GM23338 (cell line): ENCODE measurements at regions not wholly inside any gene's neighbourhood (a gene's known extent, or its start where the extent isn't known, plus 50 kb on each side); places are given as distances from the start of the nearest gene placed in this dataset.

Experiments used
- ATAC-seq: fragments of 200-7000 bp; cut with Tn5 transposase; 3 replicates; pipeline ENCODE4 v1.9.1; 2020
- DNase-seq: peaks from one replicate; pipeline ENCODE4 v3.0.0-alpha.2; 2015; ENCODE audit warnings: low spot score
- H2AFZ ChIP-seq: fragments of 200-600 bp; sonication (generic); 2 replicates; pipeline ENCODE4 v1.8.0; 2016; ENCODE audit warnings: antibody characterized with exemption, mild to moderate bottlenecking, moderate library complexity
- H3F3A ChIP-seq: fragments of 200-600 bp; sonication (generic); replicated peaks from 2 replicates; pipeline ENCODE4 v1.8.0; 2017; ENCODE audit warnings: antibody characterized with exemption, mixed run types, low read depth
- H3K27ac ChIP-seq: fragments of 200-600 bp; sonication (generic); 2 replicates; pipeline ENCODE4 v1.6.1; 2016; ENCODE audit warnings: low read depth
- H3K27me3 ChIP-seq: fragments of 200-600 bp; sonication (generic); 2 replicates; pipeline ENCODE4 v1.8.0; 2016; ENCODE audit warnings: mild to moderate bottlenecking, mixed run types, moderate library complexity; ENCODE audit not compliant: insufficient read depth
- H3K36me3 ChIP-seq: fragments of 200-600 bp; sonication (generic); 2 replicates; pipeline ENCODE4 v1.8.0; 2016; ENCODE audit warnings: mild to moderate bottlenecking; ENCODE audit not compliant: insufficient read depth
- H3K4me1 ChIP-seq: fragments of 200-600 bp; sonication (generic); 2 replicates; pipeline ENCODE4 v1.8.0; 2016; ENCODE audit warnings: mild to moderate bottlenecking, moderate library complexity; ENCODE audit not compliant: insufficient read depth
- H3K4me2 ChIP-seq: fragments of 200-600 bp; sonication (generic); 2 replicates; pipeline ENCODE4 v1.7.1; 2017; ENCODE audit warnings: mixed run types
- H3K4me3 ChIP-seq: fragments of 200-600 bp; sonication (generic); 2 replicates; pipeline ENCODE4 v1.6.1; 2016; ENCODE audit warnings: mixed run types
- H3K79me2 ChIP-seq: fragments of 200-600 bp; sonication (generic); replicated peaks from 2 replicates; pipeline ENCODE4 v1.8.0; 2017; ENCODE audit warnings: mild to moderate bottlenecking; ENCODE audit not compliant: insufficient read depth
- H3K9me2 ChIP-seq: fragments of 200-600 bp; sonication (generic); 2 replicates; pipeline ENCODE4 v1.8.0; 2017; ENCODE audit not compliant: insufficient read depth
- H4K20me1 ChIP-seq: fragments of 200-600 bp; sonication (generic); replicated peaks from 2 replicates; pipeline ENCODE4 v1.8.0; 2017; ENCODE audit warnings: mild to moderate bottlenecking; ENCODE audit not compliant: insufficient read depth
- H3K27ac Mint-ChIP-seq: 2 replicates; pipeline ENCODE4 v1.8.0; 2020; ENCODE audit warnings: inconsistent platforms, mild to moderate bottlenecking, moderate library complexity, mixed read lengths
- H3K27me3 Mint-ChIP-seq: 3 replicates; pipeline ENCODE4 v1.8.0; 2022; ENCODE audit warnings: low read depth, mild to moderate bottlenecking, moderate library complexity, mixed read lengths, inconsistent platforms; ENCODE audit not compliant: insufficient read depth, poor library complexity
- H3K36me3 Mint-ChIP-seq: 3 replicates; pipeline ENCODE4 v1.8.0; 2021; ENCODE audit warnings: low read depth, mild to moderate bottlenecking, inconsistent platforms, moderate library complexity, mixed read lengths
- H3K4me1 Mint-ChIP-seq: 3 replicates; pipeline ENCODE4 v1.8.0; 2020; ENCODE audit warnings: mild to moderate bottlenecking, inconsistent platforms, mixed read lengths
- H3K4me3 Mint-ChIP-seq: 3 replicates; pipeline ENCODE4 v1.8.0; 2021; ENCODE audit warnings: moderate library complexity, mild to moderate bottlenecking, inconsistent platforms, mixed read lengths
- H3K9me3 Mint-ChIP-seq: 3 replicates; pipeline ENCODE4 v1.8.0; 2020; ENCODE audit warnings: moderate library complexity, mild to moderate bottlenecking, inconsistent platforms, mixed read lengths
- CREB1 ChIP-seq: fragments of 250-450 bp; sonication (Bioruptor Pico); IDR thresholded peaks from 2 replicates; pipeline ENCODE4 v1.5.0; 2020; ENCODE audit warnings: low read depth, mild to moderate bottlenecking, moderate library complexity
- CTCF ChIP-seq, 2 experiments: fragments of 200-600 bp in 1 of 2; sonication (generic) in 1 of 2; conservative IDR thresholded peaks; 2 replicates each; pipeline versions ENCODE4 v1.5.1 to v1.6.1; 2016 to 2017; ENCODE audit warnings: antibody characterized with exemption in 2 of 2, low read depth in 2 of 2, mild to moderate bottlenecking in 2 of 2, moderate library complexity in 1 of 2
- ETS1 ChIP-seq: IDR thresholded peaks from 2 replicates; pipeline ENCODE4 v1.6.1; 2016; ENCODE audit warnings: antibody characterized with exemption
- EZH2 ChIP-seq: fragments of 200-600 bp; sonication (generic); IDR thresholded peaks from one replicate; pipeline ENCODE4 v1.8.0; 2017; ENCODE audit warnings: antibody characterized with exemption, mild to moderate bottlenecking, low read depth; ENCODE audit not compliant: unreplicated experiment
- EZH2phosphoT487 ChIP-seq: fragments of 200-600 bp; sonication (generic); IDR thresholded peaks from one replicate; pipeline ENCODE4 v1.8.1; 2018; ENCODE audit warnings: antibody characterized with exemption; ENCODE audit not compliant: unreplicated experiment
- JUNB ChIP-seq: IDR thresholded peaks from one replicate; pipeline ENCODE4 v1.6.1; 2016; ENCODE audit warnings: antibody characterized with exemption; ENCODE audit not compliant: unreplicated experiment
- NANOG ChIP-seq: IDR thresholded peaks from 2 replicates; pipeline ENCODE4 v1.6.1; 2016; ENCODE audit warnings: antibody characterized with exemption, borderline replicate concordance
- POLR2AphosphoS5 ChIP-seq: IDR thresholded peaks from 2 replicates; pipeline ENCODE4 v1.6.1; 2016; ENCODE audit warnings: antibody characterized with exemption, low read depth
- REST ChIP-seq: IDR thresholded peaks from one replicate; pipeline ENCODE4 v1.6.1; 2018; ENCODE audit warnings: antibody characterized with exemption; ENCODE audit not compliant: unreplicated experiment
- STAT1 ChIP-seq: IDR thresholded peaks from one replicate; pipeline ENCODE4 v1.6.1; 2016; ENCODE audit warnings: antibody characterized with exemption; ENCODE audit not compliant: unreplicated experiment
- ZNF114 ChIP-seq: fragments of 250-450 bp; sonication (Bioruptor Pico); IDR thresholded peaks from 2 replicates; pipeline ENCODE4 v1.5.0; 2020; ENCODE audit warnings: mild to moderate bottlenecking, moderate library complexity
- ZNF331 ChIP-seq: fragments of 250-450 bp; sonication (Bioruptor Pico); IDR thresholded peaks from 2 replicates; pipeline ENCODE4 v1.5.0; 2020; ENCODE audit warnings: low read depth, mild to moderate bottlenecking, moderate library complexity
- ZNF462 ChIP-seq: fragments of 250-450 bp; sonication (Bioruptor Pico); IDR thresholded peaks from 2 replicates; pipeline ENCODE4 v1.5.0; 2020; ENCODE audit warnings: mild to moderate bottlenecking, moderate library complexity

- TF ChIP-seq STAT1, result no peak
- no peak for TF ChIP-seq NANOG
These were observed 871.9 kb downstream of the TSN start (continued) for GRCh38 chr2:122627388-122627787.

- Histone ChIP-seq H3K36me3 (no peaks in the 10 kb centered on the region), H3K4me1 (no peaks in the 10 kb centered on the region), H3K79me2 (no peaks in the 10 kb centered on the region), H4K20me1 (no peaks in the 10 kb centered on the region), H3F3A (no peaks in the 10 kb centered on the region), H3K4me2 (no peak overlapping the region), H3K4me3 (no peak overlapping the region), H3K27me3 (no peaks in the 10 kb centered on the region), H3K9me2 (peaks cover 8% of the 10 kb centered on the region), H3K27ac (no peak overlapping the region), H2AFZ (peak overlapping the region; percentile 90; the same call in 1 of the 2 replicates)
- Mint-ChIP-seq H3K4me1 (peaks cover 1% of the 10 kb centered on the region; the same call in 1 of the 3 replicates), H3K27me3 (no peaks in the 10 kb centered on the region), H3K4me3 (no peak overlapping the region), H3K36me3 (no peaks in the 10 kb centered on the region), H3K27ac (no peak overlapping the region), H3K9me3 (no peaks in the 10 kb centered on the region)
- no peak for ATAC-seq
- DNase-seq, result no peak
- TF ChIP-seq EZH2phosphoT487, result no peak
- no peak for TF ChIP-seq POLR2AphosphoS5
- TF ChIP-seq STAT1, result no peak
- no peak for TF ChIP-seq NANOG
- no peak for TF ChIP-seq REST
- TF ChIP-seq JUNB, result no peak
- TF ChIP-seq ETS1, result no peak
- TF ChIP-seq ZNF331 (CRISPR knock-in tag), result no peak
- TF ChIP-seq ZNF114 (CRISPR knock-in tag), result no peak
- TF ChIP-seq EZH2, result no peak
- TF ChIP-seq CREB1, result no peak
- TF ChIP-seq CTCF (conservative IDR thresholded peaks at IDR 0.05; ENCODE audit: low read depth in 2 of 2), result no peak
- TF ChIP-seq ZNF462, result no peak
These were observed 878.8 kb downstream of the TSN start for GRCh38 chr2:122634256-122634655.
